ENCODE measurements at regions not wholly inside any gene's neighbourhood (a gene's known extent, or its start where the extent isn't known, plus 50 kb on each side); places are given as distances from the start of the nearest gene placed in this dataset.

DNA sequence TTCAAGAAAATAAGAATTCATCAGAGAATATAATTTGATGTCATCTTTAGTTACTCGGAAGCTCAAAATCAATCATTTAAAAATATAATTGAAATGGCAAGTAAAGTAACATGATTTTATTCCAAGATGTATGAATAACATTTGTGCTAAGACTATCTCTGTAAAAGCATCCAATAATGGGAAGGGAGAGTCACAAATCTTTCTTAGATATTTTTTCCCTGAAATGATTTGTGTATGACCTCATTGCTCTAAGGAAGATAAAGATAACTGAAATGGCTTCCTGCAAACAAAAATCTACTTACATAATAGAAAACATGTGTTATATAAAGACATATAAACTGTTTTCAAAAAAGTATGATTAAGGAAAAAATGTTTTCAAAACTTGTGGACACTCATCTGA, 97.4 kb upstream of the FGF10 start:
- TF ChIP-seq CTCF (conservative IDR thresholded peaks at IDR 0.05; ENCODE audit: low read length) (no peak), EZH2phosphoT487 (IDR thresholded peaks at IDR 0.05; ENCODE audit: borderline replicate concordance, low read depth, low read length) (no peak)

Data from OCI-LY7 (cell line).